ENCODE measurements at regions not wholly inside any gene's neighbourhood (a gene's known extent, or its start where the extent isn't known, plus 50 kb on each side); places are given as distances from the start of the nearest gene placed in this dataset.

GRCh38 chr16:47949276-47949675 is 206.5 kb downstream of the ABCC12 start:
- intact Hi-C loops (cut with DNase I): no loop called here
- Histone ChIP-seq H3K27me3 (no peaks in the 10 kb centered on the region), H3K4me3 (no peak overlapping the region), H3K4me1 (no peaks in the 10 kb centered on the region), H3K36me3 (no peaks in the 10 kb centered on the region), H3K27ac (no peak overlapping the region), H3K9me3 (no peaks in the 10 kb centered on the region)
- FAIRE-seq (no peak), DNase-seq (no peak), ATAC-seq (no peak)
- WGBS, 2 donors: 79 to 82% methylated on average over 10 of the region's 10 CpGs
- no peak for TF ChIP-seq CTCF (IDR thresholded peaks at IDR 0.05)

- ATAC-seq (no peak), DNase-seq (no peak), FAIRE-seq (no peak)
- H3K27ac ChIP-seq: no peak overlapping the region
- intact Hi-C loops (cut with DNase I): no loop called here
- H3K9me3 ChIP-seq: no peaks in the 10 kb centered on the region
- TF ChIP-seq CTCF (IDR thresholded peaks at IDR 0.05): no peak
- H3K27me3 ChIP-seq: no peaks in the 10 kb centered on the region
- 53 to 62% methylated on average over 3 of the region's 3 CpGs for WGBS, 2 donors
- no peak overlapping the region for H3K4me3 ChIP-seq
- no peaks in the 10 kb centered on the region for H3K4me1 ChIP-seq
- H3K36me3 ChIP-seq: no peaks in the 10 kb centered on the region
These were observed 208.1 kb downstream of the ABCC12 start for GRCh38 chr16:47947723-47948122.

GRCh38 chr16:47946092-47946491 is 209.7 kb downstream of the ABCC12 start:
- WGBS, 2 donors: 64 to 67% methylated on average over 13 of the region's 13 CpGs
- no peak for DNase-seq
- Histone ChIP-seq H3K4me1 (no peaks in the 10 kb centered on the region), H3K9me3 (no peaks in the 10 kb centered on the region), H3K36me3 (no peaks in the 10 kb centered on the region), H3K4me3 (no peak overlapping the region), H3K27me3 (no peaks in the 10 kb centered on the region), H3K27ac (no peak overlapping the region)
- TF ChIP-seq CTCF (IDR thresholded peaks at IDR 0.05): no peak
- ATAC-seq: no peak
- intact Hi-C loops (cut with DNase I): no loop called here
- no peak for FAIRE-seq

GRCh38 chr16:47944589-47944988 is 211.2 kb downstream of the ABCC12 start:
- Histone ChIP-seq H3K27me3 (no peaks in the 10 kb centered on the region), H3K4me3 (no peak overlapping the region), H3K4me1 (no peaks in the 10 kb centered on the region), H3K36me3 (no peaks in the 10 kb centered on the region), H3K9me3 (no peaks in the 10 kb centered on the region), H3K27ac (no peak overlapping the region)
- intact Hi-C loops (cut with DNase I): no loop called here
- TF ChIP-seq CTCF (IDR thresholded peaks at IDR 0.05): no peak
- WGBS, 2 donors: 62 to 63% methylated on average over 10 of the region's 10 CpGs
- ATAC-seq (no peak), DNase-seq (no peak), FAIRE-seq (no peak)

GRCh38 chr16:47943235-47943634 is 212.6 kb downstream of the ABCC12 start:
- Histone ChIP-seq H3K36me3 (no peaks in the 10 kb centered on the region), H3K27ac (no peak overlapping the region), H3K4me1 (no peaks in the 10 kb centered on the region), H3K9me3 (no peaks in the 10 kb centered on the region), H3K4me3 (no peak overlapping the region), H3K27me3 (no peaks in the 10 kb centered on the region)
- DNase-seq (no peak), ATAC-seq (no peak), FAIRE-seq (no peak)
- intact Hi-C loops (cut with DNase I): no loop called here
- WGBS, 2 donors: 68 to 77% methylated on average over 6 of the region's 6 CpGs
- TF ChIP-seq CTCF (IDR thresholded peaks at IDR 0.05): no peak

Data from pancreas (tissue), 10 donors.